ENCODE measurements at regions not wholly inside any gene's neighbourhood (a gene's known extent, or its start where the extent isn't known, plus 50 kb on each side); places are given as distances from the start of the nearest gene placed in this dataset.

DNA sequence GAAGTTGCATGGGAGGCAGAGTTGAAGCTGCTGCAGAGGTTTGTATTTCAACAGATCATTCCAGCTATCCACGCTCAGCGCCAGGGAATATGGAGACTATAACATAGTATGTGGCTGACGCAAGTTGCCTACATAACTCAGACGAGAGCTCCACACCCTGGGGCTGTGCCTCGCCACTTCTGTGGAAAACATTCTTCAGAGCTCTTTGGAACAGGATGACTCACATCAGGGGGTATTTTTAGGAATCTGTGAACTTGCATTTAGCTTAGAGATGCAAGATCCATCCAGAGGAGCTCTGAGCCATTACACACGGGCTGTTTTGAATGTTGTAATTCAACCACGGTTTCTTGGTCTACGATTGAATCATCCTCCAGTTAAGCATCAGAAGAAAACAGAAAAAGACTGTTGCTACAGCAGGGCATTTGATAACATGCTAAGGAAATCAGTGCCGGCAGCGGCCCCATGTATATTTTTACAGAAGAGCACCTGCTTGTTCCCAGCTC, 481.5 kb upstream of the AKR1E2 start:
- TF ChIP-seq, protein P1, sequence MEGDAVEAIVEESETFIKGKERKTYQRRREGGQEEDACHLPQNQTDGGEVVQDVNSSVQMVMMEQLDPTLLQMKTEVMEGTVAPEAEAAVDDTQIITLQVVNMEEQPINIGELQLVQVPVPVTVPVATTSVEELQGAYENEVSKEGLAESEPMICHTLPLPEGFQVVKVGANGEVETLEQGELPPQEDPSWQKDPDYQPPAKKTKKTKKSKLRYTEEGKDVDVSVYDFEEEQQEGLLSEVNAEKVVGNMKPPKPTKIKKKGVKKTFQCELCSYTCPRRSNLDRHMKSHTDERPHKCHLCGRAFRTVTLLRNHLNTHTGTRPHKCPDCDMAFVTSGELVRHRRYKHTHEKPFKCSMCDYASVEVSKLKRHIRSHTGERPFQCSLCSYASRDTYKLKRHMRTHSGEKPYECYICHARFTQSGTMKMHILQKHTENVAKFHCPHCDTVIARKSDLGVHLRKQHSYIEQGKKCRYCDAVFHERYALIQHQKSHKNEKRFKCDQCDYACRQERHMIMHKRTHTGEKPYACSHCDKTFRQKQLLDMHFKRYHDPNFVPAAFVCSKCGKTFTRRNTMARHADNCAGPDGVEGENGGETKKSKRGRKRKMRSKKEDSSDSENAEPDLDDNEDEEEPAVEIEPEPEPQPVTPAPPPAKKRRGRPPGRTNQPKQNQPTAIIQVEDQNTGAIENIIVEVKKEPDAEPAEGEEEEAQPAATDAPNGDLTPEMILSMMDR (IDR thresholded peaks at IDR 0.05): peak in 1 of 5 experiments; percentile 9
- no peak for TF ChIP-seq POLR2A (IDR thresholded peaks at IDR 0.05)
- TF ChIP-seq POLR2AphosphoS5 (IDR thresholded peaks at IDR 0.05): peak in 1 of 3 donors; percentile 25
- peak; percentile 49 for TF ChIP-seq EP300 (IDR thresholded peaks at IDR 0.05; ENCODE audit: low read depth)
